ENCODE measurements at regions not wholly inside any gene's neighbourhood (a gene's known extent, or its start where the extent isn't known, plus 50 kb on each side); places are given as distances from the start of the nearest gene placed in this dataset.

DNA sequence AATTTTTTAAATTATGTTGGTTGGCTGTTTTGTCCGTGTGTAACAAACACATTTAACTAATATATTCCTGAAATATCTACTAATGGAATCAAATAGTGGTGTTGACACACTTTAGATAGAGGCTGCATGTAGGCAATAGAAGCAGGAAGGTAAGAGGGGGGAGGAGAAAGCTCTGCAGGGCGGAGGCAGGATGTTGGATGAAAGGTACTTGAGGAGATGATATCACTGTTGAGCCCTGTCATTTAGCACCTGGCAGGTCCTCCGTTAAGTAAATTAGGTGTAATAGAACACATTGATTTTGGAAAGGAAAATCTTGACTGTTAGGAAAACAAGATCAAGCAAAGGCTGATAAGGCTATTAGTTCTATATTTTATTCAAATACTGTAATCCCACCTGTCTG, 618.7 kb downstream of the PKHD1 start:
- H3K4me3 Mint-ChIP-seq, result no peak overlapping the region
- peaks cover 14% of the 10 kb centered on the region for H3K4me1 Mint-ChIP-seq (ENCODE audit: unreplicated experiment)
- peaks cover 5% of the 10 kb centered on the region for H3K9me3 Mint-ChIP-seq
- DNase-seq (ENCODE audit: extremely low spot score, unreplicated experiment), result no peak
- TF ChIP-seq, protein P1, sequence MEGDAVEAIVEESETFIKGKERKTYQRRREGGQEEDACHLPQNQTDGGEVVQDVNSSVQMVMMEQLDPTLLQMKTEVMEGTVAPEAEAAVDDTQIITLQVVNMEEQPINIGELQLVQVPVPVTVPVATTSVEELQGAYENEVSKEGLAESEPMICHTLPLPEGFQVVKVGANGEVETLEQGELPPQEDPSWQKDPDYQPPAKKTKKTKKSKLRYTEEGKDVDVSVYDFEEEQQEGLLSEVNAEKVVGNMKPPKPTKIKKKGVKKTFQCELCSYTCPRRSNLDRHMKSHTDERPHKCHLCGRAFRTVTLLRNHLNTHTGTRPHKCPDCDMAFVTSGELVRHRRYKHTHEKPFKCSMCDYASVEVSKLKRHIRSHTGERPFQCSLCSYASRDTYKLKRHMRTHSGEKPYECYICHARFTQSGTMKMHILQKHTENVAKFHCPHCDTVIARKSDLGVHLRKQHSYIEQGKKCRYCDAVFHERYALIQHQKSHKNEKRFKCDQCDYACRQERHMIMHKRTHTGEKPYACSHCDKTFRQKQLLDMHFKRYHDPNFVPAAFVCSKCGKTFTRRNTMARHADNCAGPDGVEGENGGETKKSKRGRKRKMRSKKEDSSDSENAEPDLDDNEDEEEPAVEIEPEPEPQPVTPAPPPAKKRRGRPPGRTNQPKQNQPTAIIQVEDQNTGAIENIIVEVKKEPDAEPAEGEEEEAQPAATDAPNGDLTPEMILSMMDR (conservative IDR thresholded peaks at IDR 0.05), result no peak
- no peak overlapping the region for H3K27ac Mint-ChIP-seq
- peaks cover 6% of the 10 kb centered on the region for H3K27me3 Mint-ChIP-seq
- H3K36me3 Mint-ChIP-seq, result no peaks in the 10 kb centered on the region

DNA sequence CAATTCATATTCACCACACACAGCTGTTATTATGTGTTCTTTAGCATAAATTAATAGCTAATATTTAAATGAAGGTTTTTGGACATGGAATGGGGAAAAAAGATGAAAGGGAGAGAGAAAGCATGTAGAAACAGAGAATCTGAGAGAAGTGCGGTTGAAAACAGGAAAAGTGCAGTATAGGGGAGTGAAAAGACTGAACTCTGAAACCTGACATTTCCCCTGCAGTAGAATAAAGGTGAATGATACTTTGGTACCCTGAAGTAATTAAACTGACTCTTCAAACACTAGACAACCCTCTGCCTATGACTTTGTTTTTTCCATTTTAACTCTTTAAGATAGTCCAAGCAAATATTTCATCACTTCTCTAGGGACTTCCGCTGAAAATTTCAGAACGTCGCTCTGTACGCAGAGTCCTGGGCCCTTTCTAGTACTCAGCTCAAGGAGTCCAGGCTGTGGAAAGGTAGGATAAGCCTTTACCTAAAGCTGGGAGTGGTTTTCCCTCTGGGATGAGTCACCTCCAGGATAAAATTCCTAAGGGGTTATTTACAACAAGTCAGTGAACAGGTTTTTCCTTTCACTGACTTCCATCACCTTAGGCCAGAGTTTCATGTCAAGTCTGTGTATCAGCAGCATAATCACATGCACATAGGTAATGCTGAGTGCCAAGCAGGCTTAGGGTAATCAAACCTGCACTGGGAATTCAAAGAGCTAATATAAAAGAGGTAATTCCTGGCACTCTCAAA, 614.5 kb downstream of the PKHD1 start:
- Mint-ChIP-seq H3K9me3 (peaks cover 11% of the 10 kb centered on the region), H3K27me3 (peaks cover 3% of the 10 kb centered on the region), H3K4me1 (ENCODE audit: unreplicated experiment) (peaks cover 5% of the 10 kb centered on the region), H3K27ac (peak overlapping the region; percentile 49), H3K36me3 (no peaks in the 10 kb centered on the region), H3K4me3 (peak overlapping the region; percentile 26)
- TF ChIP-seq, protein P1 (conservative IDR thresholded peaks at IDR 0.05), result no peak
- DNase-seq (ENCODE audit: extremely low spot score, unreplicated experiment), result no peak

DNA sequence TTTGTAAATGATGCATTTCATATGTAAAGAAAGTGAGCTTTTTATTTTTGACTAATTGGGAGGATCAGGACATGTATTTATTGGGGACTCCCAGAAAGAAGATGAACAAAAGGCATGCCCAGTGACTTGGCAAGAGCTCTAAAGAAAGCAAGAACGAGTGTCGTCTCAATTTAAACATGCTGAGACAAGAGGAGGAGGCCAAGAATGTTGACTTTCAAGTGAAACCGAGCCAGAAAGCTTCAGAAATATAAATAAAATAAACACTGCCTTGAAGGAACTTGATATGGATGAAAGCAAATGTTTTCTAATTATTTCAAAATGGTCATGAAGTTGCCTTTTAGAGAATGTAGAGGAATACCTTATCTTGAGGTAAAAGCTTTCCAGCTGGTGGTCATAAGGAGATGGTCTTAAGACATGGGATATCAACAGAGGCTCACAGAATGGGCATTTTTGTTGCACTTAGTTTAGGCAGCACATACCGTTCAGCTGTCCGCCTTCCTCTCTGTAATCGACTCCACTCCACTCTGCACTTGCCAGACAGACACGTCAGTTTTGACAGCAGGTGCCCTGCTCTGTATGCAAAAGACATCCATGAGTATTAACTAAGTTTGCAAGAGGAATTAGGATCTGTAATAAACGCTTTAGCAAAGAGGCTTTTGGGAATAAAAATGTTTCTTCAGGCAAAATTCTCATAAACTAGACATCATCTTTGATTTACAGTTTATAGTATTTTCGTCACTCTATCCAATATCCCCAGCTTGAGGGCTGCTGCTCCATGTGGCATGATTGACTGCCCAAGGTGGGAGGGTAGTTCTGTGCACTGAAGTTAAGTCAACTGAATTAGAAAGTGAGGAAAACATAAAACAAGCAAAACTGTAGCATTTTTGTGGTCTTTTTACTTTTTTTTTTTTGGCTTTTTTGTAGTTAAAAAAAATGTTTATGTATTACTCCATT, 613.1 kb downstream of the PKHD1 start:
- peak overlapping the region; percentile 48 for H3K4me3 Mint-ChIP-seq
- peaks cover 5% of the 10 kb centered on the region for H3K4me1 Mint-ChIP-seq (ENCODE audit: unreplicated experiment)
- peak overlapping the region; percentile 71 for H3K27ac Mint-ChIP-seq
- no peak for DNase-seq (ENCODE audit: extremely low spot score, unreplicated experiment)
- peaks cover 12% of the 10 kb centered on the region for H3K9me3 Mint-ChIP-seq
- H3K36me3 Mint-ChIP-seq, result no peaks in the 10 kb centered on the region
- peaks cover 3% of the 10 kb centered on the region for H3K27me3 Mint-ChIP-seq
- TF ChIP-seq, protein P1 (conservative IDR thresholded peaks at IDR 0.05), result no peak

DNA sequence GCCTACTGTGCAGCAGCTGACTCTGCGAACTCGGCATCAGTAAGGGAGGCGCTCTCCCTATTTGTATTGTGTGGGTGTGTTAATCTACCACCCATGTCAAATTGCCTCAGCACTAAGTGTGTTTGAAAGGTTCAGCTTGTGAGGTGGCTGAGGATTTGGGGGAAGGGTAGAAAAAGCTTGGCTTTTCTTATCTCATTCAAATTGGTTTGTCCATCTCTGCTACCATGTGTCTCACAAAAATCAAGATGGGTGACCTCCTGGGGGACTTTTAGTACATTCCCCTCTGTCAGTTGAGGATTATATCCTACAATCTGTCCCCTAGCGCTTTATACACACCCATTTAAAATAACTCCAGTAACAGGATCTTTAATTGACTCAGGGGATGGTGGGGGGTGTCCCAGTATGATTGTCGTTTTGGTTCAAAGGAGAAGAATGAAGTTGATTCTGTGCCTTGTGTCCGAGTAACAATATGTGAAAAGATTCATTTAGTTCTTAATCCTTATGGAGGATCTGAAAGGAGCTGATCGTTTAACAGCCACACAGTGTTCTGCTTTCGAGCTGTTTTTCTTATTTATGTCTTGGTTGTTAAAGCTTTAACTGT, 609.6 kb downstream of the PKHD1 start:
- TF ChIP-seq, protein P1 (conservative IDR thresholded peaks at IDR 0.05), result no peak
- H3K36me3 Mint-ChIP-seq, result no peaks in the 10 kb centered on the region
- no peak overlapping the region for H3K27ac Mint-ChIP-seq
- H3K4me1 Mint-ChIP-seq (ENCODE audit: unreplicated experiment), result peaks cover 5% of the 10 kb centered on the region
- H3K27me3 Mint-ChIP-seq, result no peaks in the 10 kb centered on the region
- peaks cover 8% of the 10 kb centered on the region for H3K9me3 Mint-ChIP-seq
- no peak overlapping the region for H3K4me3 Mint-ChIP-seq
- DNase-seq (ENCODE audit: extremely low spot score, unreplicated experiment), result no peak

DNA sequence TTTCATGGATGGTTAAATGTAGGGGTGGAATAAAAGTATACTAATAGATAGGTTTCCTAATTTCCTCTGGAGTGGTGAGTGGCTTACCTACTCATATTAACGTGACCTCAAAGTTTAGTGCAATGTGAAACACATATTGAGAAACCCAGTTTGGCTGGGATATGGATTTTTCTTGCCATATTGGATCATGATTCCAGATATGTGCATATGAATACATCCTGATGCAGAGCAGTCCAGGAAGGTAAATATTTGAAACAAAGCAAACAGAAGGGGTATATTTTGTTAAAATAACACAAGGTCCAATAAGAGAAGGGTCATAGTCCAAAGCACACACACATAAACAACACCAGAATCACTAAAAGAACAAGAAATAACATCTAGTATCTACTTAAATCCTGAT, 608.1 kb downstream of the PKHD1 start:
- Mint-ChIP-seq H3K9me3 (peaks cover 13% of the 10 kb centered on the region), H3K36me3 (peaks cover 4% of the 10 kb centered on the region), H3K27me3 (no peaks in the 10 kb centered on the region), H3K27ac (no peak overlapping the region), H3K4me1 (ENCODE audit: unreplicated experiment) (no peaks in the 10 kb centered on the region), H3K4me3 (no peak overlapping the region)
- TF ChIP-seq, protein P1 (conservative IDR thresholded peaks at IDR 0.05), result no peak
- DNase-seq (ENCODE audit: extremely low spot score, unreplicated experiment), result no peak
